Aorta (tissue), 5 donors: ENCODE measurements at regions not wholly inside any gene's neighbourhood (a gene's known extent, or its start where the extent isn't known, plus 50 kb on each side); places are given as distances from the start of the nearest gene placed in this dataset.
"Not testable (repeated sequence)": the region's sequence is repeated elsewhere in the genome, so short reads cannot be mapped to it uniquely, and the experiment has no call there.

Experiments used
- ATAC-seq: fragments of 200-7000 bp; cut with Tn5 transposase; one replicate; pipeline ENCODE4 v1.9.1; 2022; ENCODE audit warnings: moderate library complexity; ENCODE audit not compliant: low FRiP score
- DNase-seq, 2 donors: peaks; one replicate each; pipeline ENCODE4 v3.0.0-alpha.2; 2020
- H3K27ac ChIP-seq, 2 donors: one replicate each; pipeline ENCODE4 v1.5.1; 2013; ENCODE audit warnings: low read length in 2 of 2, mild to moderate bottlenecking in 2 of 2, moderate library complexity in 2 of 2, control low read depth in 1 of 2, inconsistent platforms in 1 of 2, low read depth in 1 of 2
- H3K27me3 ChIP-seq, 2 donors: one replicate each; pipeline ENCODE4 v1.6.1; 2013; ENCODE audit warnings: control low read depth in 1 of 2, low read length in 1 of 2, mild to moderate bottlenecking in 1 of 2, moderate library complexity in 1 of 2; ENCODE audit not compliant: insufficient read depth in 2 of 2, control insufficient read depth in 1 of 2
- H3K36me3 ChIP-seq, 2 donors: one replicate each; pipeline ENCODE4 v1.6.1; 2013; ENCODE audit warnings: control low read depth in 1 of 2, low read length in 1 of 2, mild to moderate bottlenecking in 1 of 2; ENCODE audit not compliant: insufficient read depth in 2 of 2, control insufficient read depth in 1 of 2
- H3K4me1 ChIP-seq, 2 donors: one replicate each; pipeline ENCODE4 v1.6.1; 2013; ENCODE audit warnings: low read length in 2 of 2, control low read depth in 1 of 2, mild to moderate bottlenecking in 1 of 2, moderate library complexity in 1 of 2; ENCODE audit not compliant: insufficient read depth in 2 of 2, control insufficient read depth in 1 of 2
- H3K4me3 ChIP-seq, 2 donors: one replicate each; pipeline ENCODE4 v1.5.1; 2013; ENCODE audit warnings: low read length in 2 of 2, control low read depth in 1 of 2, mild to moderate bottlenecking in 1 of 2
- H3K9me3 ChIP-seq: one replicate; pipeline ENCODE4 v1.6.1; 2013; ENCODE audit warnings: mild to moderate bottlenecking, low read length; ENCODE audit not compliant: control insufficient read depth
- WGBS, 2 donors: extraction: QIAGEN DNeasy Blood & Tissue Kit; methylation state at CpG; one replicate each; pipeline ENCODE4 v1.1.7; 2013; 5-methylcytosine and 5-hydroxymethylcytosine counted together
- intact Hi-C, 2 donors: fragments of 100-400 bp; cut with DNase I; formaldehyde crosslinking; loops; one replicate each; pipeline versions ENCODE4 v1.14.2 to v1.15.0; 2022
- donor health status: healthy with polysubstance abuse.
- donor health status: Bipolar disorder and iron deficiency.
- donor health status: DM: no; HTN: no; CAD: no.
- donor health status: DM: no; HTN: no; CAD: no.
- donor health status: DM: yes; HTN: yes; CAD: no.

DNA sequence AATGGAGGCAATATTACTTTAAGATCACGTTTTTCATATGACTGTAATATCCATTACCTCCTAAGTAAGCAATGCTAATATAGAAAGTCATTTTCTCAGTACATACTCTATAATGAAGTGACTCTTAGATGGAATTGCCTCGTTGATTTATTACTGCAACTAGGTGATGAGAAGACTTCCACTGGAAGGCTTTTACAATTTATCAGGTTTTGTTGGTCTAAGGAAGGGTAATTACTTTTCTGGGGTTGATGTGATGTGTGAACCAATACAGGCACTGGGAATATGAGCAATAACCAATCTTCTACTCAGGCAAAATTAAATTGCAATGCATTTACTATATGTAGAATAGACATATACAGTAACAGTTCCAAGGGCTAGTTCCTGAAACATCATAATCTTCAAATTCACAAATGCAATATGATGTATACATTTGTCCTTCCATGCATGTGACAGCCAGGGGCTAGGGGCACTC is 635.0 kb downstream of the QKI start:
- Histone ChIP-seq H3K36me3 (no peaks in the 10 kb centered on the region), H3K4me3 (no peak overlapping the region), H3K4me1 (no peaks in the 10 kb centered on the region), H3K27me3 (no peaks in the 10 kb centered on the region), H3K27ac (no peak overlapping the region), H3K9me3 (peaks cover 1% of the 10 kb centered on the region)
- ATAC-seq = no peak
- intact Hi-C loops = no loop called here
- no peak for DNase-seq
- WGBS, 2 donors = 65 to 70% methylated on average over 2 of the region's 2 CpGs

GRCh38 chr6:164048840-164049516 is 634.5 kb downstream of the QKI start:
- ATAC-seq = no peak
- peaks cover 1% of the 10 kb centered on the region for H3K9me3 ChIP-seq

GRCh38 chr6:164045082-164045481 is 630.6 kb downstream of the QKI start:
- Histone ChIP-seq H3K9me3 (peaks cover 1% of the 10 kb centered on the region), H3K36me3 (no peaks in the 10 kb centered on the region), H3K27ac (no peak overlapping the region), H3K4me1 (no peaks in the 10 kb centered on the region), H3K27me3 (no peaks in the 10 kb centered on the region), H3K4me3 (no peak overlapping the region)
- DNase-seq (no peak), ATAC-seq (no peak)
- intact Hi-C loops = no loop called here
- 82 to 95% methylated on average over 1 of the region's 1 CpG for WGBS, 2 donors

More at GRCh38 chr6:164048840-164049516, 634.5 kb downstream of the QKI start:
- WGBS, 2 donors = 82% methylated on average over 6 of the region's 6 CpGs
- Histone ChIP-seq H3K36me3 (no peaks in the 10 kb centered on the region), H3K27ac (no peak overlapping the region), H3K27me3 (no peaks in the 10 kb centered on the region), H3K4me1 (no peaks in the 10 kb centered on the region), H3K4me3 (no peak overlapping the region)
- no peak for DNase-seq
- intact Hi-C loops = no loop called here

DNA sequence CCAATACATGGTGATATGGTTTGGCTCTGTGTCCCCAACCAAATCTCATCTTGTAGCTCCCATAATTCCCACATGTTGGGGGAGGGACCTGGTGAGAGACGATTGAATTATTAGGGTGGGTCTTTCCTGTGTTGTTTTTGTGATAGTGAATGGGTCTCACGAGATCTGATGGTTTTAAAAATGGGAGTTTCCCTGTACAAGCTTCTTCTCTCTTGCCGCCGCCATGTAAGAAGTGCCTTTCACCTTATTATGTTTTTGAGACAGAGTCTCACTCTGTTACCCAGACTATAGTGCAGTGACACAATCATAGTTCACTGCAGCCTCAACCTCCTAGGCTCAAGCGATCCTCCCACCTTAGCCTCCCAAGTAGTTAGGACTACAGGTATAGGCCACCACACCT is 629.1 kb downstream of the QKI start:
- H3K27ac ChIP-seq, ATAC-seq, intact Hi-C loops, H3K27me3 ChIP-seq, DNase-seq, H3K36me3 ChIP-seq, H3K9me3 ChIP-seq, H3K4me3 ChIP-seq, H3K4me1 ChIP-seq: not testable (repeated sequence)
- WGBS, 2 donors = 76 to 81% methylated on average over 5 of the region's 5 CpGs

GRCh38 chr6:164042212-164042611 is 627.7 kb downstream of the QKI start:
- Histone ChIP-seq H3K4me1 (no peaks in the 10 kb centered on the region), H3K27me3 (no peaks in the 10 kb centered on the region), H3K27ac (no peak overlapping the region), H3K36me3 (no peaks in the 10 kb centered on the region), H3K4me3 (no peak overlapping the region), H3K9me3 (no peaks in the 10 kb centered on the region)
- 34 to 41% methylated on average over 5 of the region's 5 CpGs for WGBS, 2 donors
- intact Hi-C loops = no loop called here
- no peak for ATAC-seq
- DNase-seq = no peak

- intact Hi-C loops = no loop called here
- H3K4me1 ChIP-seq = no peaks in the 10 kb centered on the region
- no peaks in the 10 kb centered on the region for H3K9me3 ChIP-seq
- 90% methylated on average over 2 of the region's 2 CpGs for WGBS, 2 donors
- H3K27me3 ChIP-seq = no peaks in the 10 kb centered on the region
- no peak for ATAC-seq
- DNase-seq = no peak
- no peaks in the 10 kb centered on the region for H3K36me3 ChIP-seq
- no peak overlapping the region for H3K4me3 ChIP-seq
- H3K27ac ChIP-seq = no peak overlapping the region
These were observed 626.5 kb downstream of the QKI start for GRCh38 chr6:164040994-164041393.

DNA sequence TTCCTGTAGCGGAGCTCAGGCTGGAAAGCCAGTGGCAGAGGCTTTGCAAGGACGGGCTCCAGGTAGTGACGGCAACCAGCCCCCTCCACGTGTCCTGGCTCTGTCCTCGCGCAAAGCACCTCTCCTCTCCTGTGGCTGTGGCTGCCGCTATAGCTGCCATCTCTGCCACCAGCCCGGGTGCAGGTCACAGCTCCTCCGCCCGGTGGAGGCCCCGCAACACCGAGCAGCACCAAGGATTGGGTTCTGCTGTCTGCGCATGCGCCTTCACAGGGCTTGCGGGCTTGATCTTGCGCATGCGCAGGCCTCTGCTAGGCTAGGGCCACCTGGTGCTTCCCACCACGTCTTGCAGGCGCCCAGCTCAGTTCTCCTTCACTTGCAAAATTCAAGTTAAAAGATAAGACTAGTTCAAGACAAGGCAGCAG is 625.4 kb downstream of the QKI start:
- Histone ChIP-seq H3K27ac (no peak overlapping the region), H3K9me3 (no peaks in the 10 kb centered on the region), H3K27me3 (no peaks in the 10 kb centered on the region), H3K4me3 (no peak overlapping the region), H3K36me3 (no peaks in the 10 kb centered on the region), H3K4me1 (no peaks in the 10 kb centered on the region)
- 88 to 90% methylated on average over 19 of the region's 19 CpGs for WGBS, 2 donors
- intact Hi-C loops = no loop called here
- ATAC-seq = peak; percentile 33
- peak; percentile 76 to 77 for DNase-seq

GRCh38 chr6:164037171-164037870 is 622.8 kb downstream of the QKI start:
- H3K9me3 ChIP-seq = peaks cover 1% of the 10 kb centered on the region
- no peaks in the 10 kb centered on the region for H3K27me3 ChIP-seq
- intact Hi-C loops = no loop called here
- DNase-seq (no peak), ATAC-seq (no peak)
- WGBS, 2 donors = 72 to 83% methylated on average over 10 of the region's 10 CpGs
- no peaks in the 10 kb centered on the region for H3K36me3 ChIP-seq
- no peaks in the 10 kb centered on the region for H3K4me1 ChIP-seq
- no peak overlapping the region for H3K4me3 ChIP-seq
- no peak overlapping the region for H3K27ac ChIP-seq

DNA sequence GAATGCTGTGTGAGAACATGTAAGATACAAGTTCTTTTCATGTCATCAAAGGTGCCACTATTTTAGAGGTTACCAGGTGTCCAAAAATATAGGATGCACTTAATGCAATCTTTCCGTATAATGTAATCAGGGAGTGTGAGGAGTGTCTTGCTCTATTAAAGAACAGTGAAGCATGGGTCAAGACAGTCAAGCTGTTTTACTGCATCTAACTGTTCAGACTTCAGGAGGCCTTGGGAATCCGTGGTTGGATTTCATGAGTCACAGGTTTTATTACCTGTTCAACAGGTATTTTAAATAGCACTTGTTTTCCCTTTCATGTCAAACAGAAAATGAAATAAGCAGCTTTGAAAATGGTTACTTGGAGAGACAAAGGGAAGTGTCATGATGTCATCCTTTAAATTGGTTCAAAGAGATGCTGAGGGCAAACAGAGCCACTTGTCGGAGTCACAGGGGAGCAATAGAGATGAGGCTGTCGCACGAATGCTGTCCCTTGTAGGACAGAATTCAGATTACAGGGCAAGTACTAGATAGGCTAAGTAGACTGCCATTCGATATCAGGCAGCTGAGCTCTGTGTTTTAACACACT is 621.5 kb downstream of the QKI start:
- intact Hi-C loops = no loop called here
- ATAC-seq = no peak
- no peak for DNase-seq
- Histone ChIP-seq H3K27me3 (no peaks in the 10 kb centered on the region), H3K4me3 (no peak overlapping the region), H3K27ac (no peak overlapping the region), H3K4me1 (no peaks in the 10 kb centered on the region), H3K36me3 (no peaks in the 10 kb centered on the region), H3K9me3 (peaks cover 1% of the 10 kb centered on the region)
- 70 to 74% methylated on average over 6 of the region's 6 CpGs for WGBS, 2 donors
